Lower leg skin (tissue), 3 donors: ENCODE measurements at regions not wholly inside any gene's neighbourhood (a gene's known extent, or its start where the extent isn't known, plus 50 kb on each side); places are given as distances from the start of the nearest gene placed in this dataset.

Experiments
- CTCF ChIP-seq, 3 donors: fragments of 450-650 bp; IDR thresholded peaks; one replicate each; pipeline ENCODE4 v1.5.1; 2016; ENCODE audit warnings: antibody characterized with exemption in 3 of 3, mild to moderate bottlenecking in 3 of 3, moderate library complexity in 2 of 3
- POLR2A ChIP-seq, 2 donors: fragments of 450-650 bp; IDR thresholded peaks; one replicate each; pipeline ENCODE4 v1.6.1; 2016 to 2017; ENCODE audit warnings: antibody characterized with exemption in 2 of 2, mild to moderate bottlenecking in 1 of 2, moderate library complexity in 1 of 2

GRCh38 chr12:126538888-126539287 lies 1473.7 kb downstream of the AACS start:
- TF ChIP-seq POLR2A (IDR thresholded peaks at IDR 0.05) (no peak), CTCF (IDR thresholded peaks at IDR 0.05) (no peak)
